H1 (cell line): ENCODE measurements at regions not wholly inside any gene's neighbourhood (a gene's known extent, or its start where the extent isn't known, plus 50 kb on each side); places are given as distances from the start of the nearest gene placed in this dataset.

Source experiments
- BRCA1 ChIP-seq: IDR thresholded peaks from 2 replicates; pipeline ENCODE4 v1.6.1; 2012; ENCODE audit warnings: low read depth, low read length, improper control_type of control experiment
- CHD2 ChIP-seq: IDR thresholded peaks from 2 replicates; pipeline ENCODE4 v1.6.1; 2012; ENCODE audit warnings: low read length, improper control_type of control experiment
- CTBP2 ChIP-seq: IDR thresholded peaks from 2 replicates; pipeline ENCODE4 v1.7.0; 2011; ENCODE audit warnings: borderline replicate concordance, mild to moderate bottlenecking, moderate library complexity, mixed read lengths, low read length; ENCODE audit not compliant: insufficient read depth, insufficient read length
- CTCF ChIP-seq, 3 experiments: IDR thresholded peaks; 1 replicate in 2 of 3; 2 replicates in 1 of 3; pipeline versions ENCODE4 v1.5.1 to v1.6.1; 2011; ENCODE audit warnings: low read length in 3 of 3, mild to moderate bottlenecking in 3 of 3, inconsistent platforms in 2 of 3, low read depth in 1 of 3, moderate library complexity in 1 of 3; ENCODE audit not compliant: insufficient read depth in 1 of 3; ENCODE audit errors: control extremely low read depth in 1 of 3
- EP300 ChIP-seq, 2 experiments: IDR thresholded peaks; 1 replicate in 1 of 2; 2 replicates in 1 of 2; pipeline ENCODE4 v1.6.1; 2011 to 2012; ENCODE audit warnings: low read depth in 2 of 2, low read length in 2 of 2, mild to moderate bottlenecking in 2 of 2, borderline replicate concordance in 1 of 2, inconsistent platforms in 1 of 2, moderate library complexity in 1 of 2
- NANOG ChIP-seq: IDR thresholded peaks from 2 replicates; pipeline ENCODE4 v1.6.1; 2011; ENCODE audit warnings: low read length, low read depth, mild to moderate bottlenecking, inconsistent platforms; ENCODE audit not compliant: insufficient read depth, poor library complexity, severe bottlenecking
- POLR2AphosphoS5 ChIP-seq: IDR thresholded peaks from 2 replicates; pipeline ENCODE4 v1.6.1; 2011; ENCODE audit warnings: low read depth, low read length
- POU5F1 ChIP-seq: IDR thresholded peaks from 2 replicates; pipeline ENCODE4 v1.6.1; 2011; ENCODE audit warnings: low read depth, mild to moderate bottlenecking, low read length, moderate library complexity
- RAD21 ChIP-seq, 2 experiments: IDR thresholded peaks in 1 of 2; conservative IDR thresholded peaks in 1 of 2; 2 replicates each; pipeline ENCODE4 v1.6.1; 2011; ENCODE audit warnings: low read depth in 2 of 2, low read length in 2 of 2, improper control_type of control experiment in 1 of 2, inconsistent platforms in 1 of 2, mild to moderate bottlenecking in 1 of 2, moderate library complexity in 1 of 2
- RXRA ChIP-seq: IDR thresholded peaks from 2 replicates; pipeline ENCODE4 v1.6.1; 2011; ENCODE audit warnings: low read depth, mild to moderate bottlenecking, low read length, moderate library complexity; ENCODE audit not compliant: insufficient read depth
- SIRT6 ChIP-seq: IDR thresholded peaks from one replicate; pipeline ENCODE4 v1.7.1; 2012; ENCODE audit warnings: low read length, inconsistent platforms
- SP4 ChIP-seq: IDR thresholded peaks from 2 replicates; pipeline ENCODE4 v1.6.1; 2012; ENCODE audit warnings: low read length, inconsistent platforms
- TAF7 ChIP-seq: optimal IDR thresholded peaks from 2 replicates; pipeline ENCODE3; 2011; ENCODE audit warnings: low read depth, mild to moderate bottlenecking, inconsistent platforms, low read length, moderate library complexity, borderline replicate concordance

- TF ChIP-seq SIRT6 (no peak), RXRA (no peak), POU5F1 (no peak), CTCF (IDR thresholded peaks at IDR 0.05; ENCODE audit: control extremely low read depth in 1 of 3, insufficient read depth in 1 of 3, low read depth in 1 of 3, low read length in 3 of 3) (no peak), NANOG (no peak), TAF7 (no peak), CHD2 (no peak), CTBP2 (no peak), POLR2AphosphoS5 (no peak), SP4 (no peak), EP300 (IDR thresholded peaks at IDR 0.05; ENCODE audit: borderline replicate concordance in 1 of 2, low read depth in 2 of 2, low read length in 2 of 2) (no peak), RAD21 (IDR thresholded peaks at IDR 0.05 in 1 of 2, conservative IDR thresholded peaks at IDR 0.05 in 1 of 2; ENCODE audit: low read depth in 2 of 2, low read length in 2 of 2) (no peak), BRCA1 (no peak)
Observed at GRCh38 chr12:114193474-114193873, 212.5 kb downstream of the TBX5 start (continued).
